Esophagus muscularis mucosa (tissue), 4 donors: ENCODE measurements at regions not wholly inside any gene's neighbourhood (a gene's known extent, or its start where the extent isn't known, plus 50 kb on each side); places are given as distances from the start of the nearest gene placed in this dataset.

ENCODE experiments used
- EP300 ChIP-seq: sonication (generic); formaldehyde crosslinking; IDR thresholded peaks from one replicate; pipeline ENCODE4 v1.6.1; 2017; ENCODE audit warnings: antibody characterized with exemption
- POLR2A ChIP-seq: fragments of 450-650 bp; IDR thresholded peaks from one replicate; pipeline ENCODE4 v1.6.1; 2017; ENCODE audit warnings: antibody characterized with exemption, moderate library complexity, mild to moderate bottlenecking, low read depth
- POLR2AphosphoS5 ChIP-seq, 2 donors: sonication (generic); formaldehyde crosslinking; IDR thresholded peaks; one replicate each; pipeline ENCODE4 v1.6.1; 2017; ENCODE audit warnings: antibody characterized with exemption in 2 of 2
- TF ChIP-seq, protein P1 (sequence below), 3 experiments: fragments of 200-600 bp in 2 of 3; fragments of 450-650 bp in 1 of 3; sonication (generic) in 2 of 3; IDR thresholded peaks; one replicate each; pipeline ENCODE4 v1.5.1; 2017 to 2019; ENCODE audit warnings: antibody characterized with exemption in 3 of 3, mild to moderate bottlenecking in 2 of 3, moderate library complexity in 1 of 3

DNA sequence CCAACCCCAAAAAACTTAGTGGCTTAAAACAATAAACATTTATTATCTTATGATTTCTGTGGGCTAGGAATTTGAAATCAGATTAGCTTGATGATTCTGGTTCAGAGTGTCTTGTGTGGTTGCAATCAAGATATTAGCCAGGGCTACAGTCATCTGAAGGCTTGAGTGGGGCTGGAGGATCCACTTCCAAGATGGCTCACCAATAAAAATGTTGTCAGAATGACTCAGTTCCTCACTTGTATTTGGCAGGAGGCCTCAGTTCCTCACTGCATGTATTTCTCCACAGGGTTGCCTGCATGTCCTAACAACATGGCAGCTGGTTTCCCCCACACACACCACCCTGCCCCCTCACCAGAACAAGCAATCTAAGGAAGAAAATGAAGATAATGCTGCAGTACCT lies 98.2 kb upstream of the NIPBL start:
- TF ChIP-seq, protein P1, sequence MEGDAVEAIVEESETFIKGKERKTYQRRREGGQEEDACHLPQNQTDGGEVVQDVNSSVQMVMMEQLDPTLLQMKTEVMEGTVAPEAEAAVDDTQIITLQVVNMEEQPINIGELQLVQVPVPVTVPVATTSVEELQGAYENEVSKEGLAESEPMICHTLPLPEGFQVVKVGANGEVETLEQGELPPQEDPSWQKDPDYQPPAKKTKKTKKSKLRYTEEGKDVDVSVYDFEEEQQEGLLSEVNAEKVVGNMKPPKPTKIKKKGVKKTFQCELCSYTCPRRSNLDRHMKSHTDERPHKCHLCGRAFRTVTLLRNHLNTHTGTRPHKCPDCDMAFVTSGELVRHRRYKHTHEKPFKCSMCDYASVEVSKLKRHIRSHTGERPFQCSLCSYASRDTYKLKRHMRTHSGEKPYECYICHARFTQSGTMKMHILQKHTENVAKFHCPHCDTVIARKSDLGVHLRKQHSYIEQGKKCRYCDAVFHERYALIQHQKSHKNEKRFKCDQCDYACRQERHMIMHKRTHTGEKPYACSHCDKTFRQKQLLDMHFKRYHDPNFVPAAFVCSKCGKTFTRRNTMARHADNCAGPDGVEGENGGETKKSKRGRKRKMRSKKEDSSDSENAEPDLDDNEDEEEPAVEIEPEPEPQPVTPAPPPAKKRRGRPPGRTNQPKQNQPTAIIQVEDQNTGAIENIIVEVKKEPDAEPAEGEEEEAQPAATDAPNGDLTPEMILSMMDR (IDR thresholded peaks at IDR 0.05), result no peak
- TF ChIP-seq POLR2A, result no peak
- no peak for TF ChIP-seq EP300
- no peak for TF ChIP-seq POLR2AphosphoS5 (IDR thresholded peaks at IDR 0.05)
